Hippocampal formation (tissue), 2 donors: ENCODE measurements at regions not wholly inside any gene's neighbourhood (a gene's known extent, or its start where the extent isn't known, plus 50 kb on each side); places are given as distances from the start of the nearest gene placed in this dataset.
"Not testable (repeated sequence)": the region's sequence is repeated elsewhere in the genome, so short reads cannot be mapped to it uniquely, and the experiment has no call there.

Experiments
- DNase-seq, 2 donors: peaks; one replicate each; lab custom pipeline; 2025; lab: John Stamatoyannopoulos, UW

DNA sequence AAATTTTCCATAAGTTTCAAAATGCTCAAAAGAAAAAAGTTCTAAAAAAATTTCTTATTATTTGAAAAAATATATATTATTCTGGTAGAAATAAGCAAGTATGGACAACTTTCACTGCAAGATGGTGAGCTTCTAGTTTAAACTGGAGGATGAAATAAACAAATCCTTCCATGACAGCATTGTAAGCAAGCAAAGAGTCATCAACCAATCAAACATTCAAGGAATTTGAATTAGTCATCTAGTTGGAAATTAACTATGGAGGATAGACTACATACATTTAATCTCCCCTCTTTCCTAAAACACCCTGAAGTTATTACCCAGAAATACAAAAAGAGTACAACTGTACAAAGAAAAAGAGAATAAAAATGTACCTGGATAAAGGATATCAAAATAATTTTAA lies 51.0 kb upstream of the IRX5 start:
- no peak for DNase-seq

DNA sequence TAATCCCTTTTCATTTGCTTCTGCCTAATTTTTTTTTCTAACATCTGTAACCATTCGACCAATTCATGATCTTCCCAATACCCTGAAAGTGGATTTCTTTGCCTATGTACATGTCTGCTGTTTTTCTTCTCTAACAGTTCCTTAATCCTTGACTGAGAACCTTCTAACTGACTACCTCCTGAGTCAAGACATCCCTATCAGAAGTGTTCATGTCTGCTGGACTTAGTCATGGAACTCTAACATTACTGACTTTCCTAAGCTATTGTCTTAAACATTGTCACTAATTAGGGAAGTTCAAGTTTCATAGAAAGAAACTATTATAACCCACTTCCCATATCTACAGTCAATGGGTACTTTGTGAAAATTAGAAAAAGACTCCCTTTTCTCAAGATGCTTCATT lies 52.4 kb upstream of the IRX5 start:
- no peak for DNase-seq

DNA sequence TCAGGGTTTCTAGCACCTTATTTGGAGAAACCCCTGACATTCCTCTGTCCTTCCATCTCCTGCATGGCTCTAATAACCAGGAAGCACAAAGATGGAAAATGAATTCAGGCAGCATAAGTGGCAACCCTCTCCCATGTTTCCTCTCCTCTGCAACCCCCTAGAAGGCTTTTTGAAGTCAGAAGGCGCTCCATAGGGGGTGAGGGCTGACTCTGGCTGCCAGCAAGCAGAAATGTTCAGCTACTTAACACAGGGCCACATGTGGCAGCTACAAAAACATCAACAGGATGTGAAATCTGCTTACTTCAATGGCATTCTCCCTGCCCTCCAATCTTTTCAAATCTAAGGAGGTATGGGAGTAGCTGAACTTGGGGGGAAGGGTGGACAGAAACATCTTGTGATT lies 55.2 kb upstream of the IRX5 start:
- DNase-seq: no peak

DNA sequence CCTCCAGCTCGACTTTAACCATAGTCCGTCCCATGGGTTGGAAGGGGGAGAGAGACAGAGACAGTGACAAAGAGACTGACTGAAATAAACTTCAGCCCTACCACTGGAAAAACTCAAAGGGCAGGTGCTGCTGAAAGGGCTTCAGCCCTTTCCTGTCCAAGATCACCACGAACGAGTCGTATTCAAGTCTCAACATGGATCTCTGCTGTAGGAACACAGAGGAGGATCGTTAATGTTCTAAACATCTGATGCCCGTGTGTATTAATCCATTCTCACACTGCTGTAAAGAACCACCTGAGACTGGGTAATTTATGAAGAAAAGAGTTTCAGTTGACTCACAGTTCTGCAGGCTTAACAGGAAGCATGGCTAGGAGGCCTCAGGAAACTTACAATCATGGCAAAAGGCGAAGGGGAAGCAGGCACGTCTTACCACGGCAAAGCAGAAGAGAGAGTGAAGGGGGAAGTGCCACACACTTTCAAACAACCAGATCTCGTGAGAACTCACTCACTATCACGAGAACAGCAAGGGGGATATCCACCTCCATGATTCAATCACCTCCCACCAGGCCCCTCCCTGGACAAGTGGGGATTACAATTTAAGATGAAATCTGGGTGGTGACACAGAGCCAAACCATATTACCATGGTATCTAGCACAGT lies 56.8 kb upstream of the IRX5 start:
- not testable (repeated sequence) for DNase-seq

DNA sequence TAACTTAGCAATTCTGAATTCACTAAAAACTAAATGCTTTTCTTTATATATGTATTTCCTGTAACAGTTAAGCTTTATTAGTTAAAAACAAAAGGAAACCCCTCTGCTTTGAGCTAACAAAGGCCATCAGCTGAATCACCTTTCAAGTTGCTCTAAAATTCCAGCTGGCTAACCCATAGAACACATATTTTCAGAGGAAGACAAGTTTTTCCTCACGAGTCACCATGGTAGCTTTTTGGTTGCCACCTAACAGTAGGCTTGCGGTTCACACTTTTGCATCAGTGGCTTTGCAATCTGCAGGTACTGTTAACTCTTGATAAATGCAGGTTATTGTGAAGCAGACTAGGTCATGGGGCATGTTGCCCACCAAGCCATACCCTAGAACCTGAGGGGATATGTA lies 57.6 kb upstream of the IRX5 start:
- no peak for DNase-seq

DNA sequence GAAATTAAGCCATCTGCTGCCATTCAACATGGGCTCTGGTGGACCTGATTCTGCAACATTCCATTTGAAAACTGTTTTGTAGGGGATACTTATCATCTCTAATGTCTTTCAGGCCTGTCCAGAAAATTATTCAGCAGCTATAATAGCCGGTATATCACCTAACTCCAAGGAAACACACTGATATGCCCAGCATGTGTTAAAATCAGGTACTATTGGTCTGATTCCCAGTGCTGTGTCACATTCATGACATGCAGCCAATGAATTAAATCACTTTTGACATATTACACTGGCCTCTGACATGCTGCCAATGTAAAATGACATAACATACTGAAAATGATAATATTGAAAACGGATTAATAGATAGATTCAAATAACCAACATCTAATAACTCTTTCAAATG lies 60.5 kb upstream of the IRX5 start:
- DNase-seq: no peak

DNA sequence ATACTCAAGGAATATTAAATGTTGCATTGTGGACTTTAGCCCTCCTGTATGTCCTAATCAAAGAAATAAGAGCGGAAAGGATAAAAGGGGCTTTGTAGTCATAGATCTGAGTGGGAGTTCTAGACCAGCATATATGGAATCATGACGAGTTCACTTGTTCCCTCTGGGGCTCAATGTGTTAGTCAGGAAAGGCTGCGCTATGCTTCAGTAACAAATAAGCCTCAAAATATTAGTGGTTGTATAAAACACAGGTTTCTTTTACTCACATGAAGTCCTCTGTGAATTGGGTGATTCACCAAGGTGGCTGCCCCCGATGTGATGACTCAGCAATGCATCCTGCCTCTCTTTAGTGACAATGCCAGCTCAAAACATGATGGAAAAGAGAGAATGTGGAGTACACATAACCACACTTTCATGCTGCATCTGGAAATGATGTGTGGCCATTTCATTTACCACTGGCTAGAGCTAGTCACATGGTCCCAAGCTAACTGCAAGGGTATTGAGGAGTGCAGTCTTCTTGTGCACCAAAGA lies 63.3 kb upstream of the IRX5 start:
- DNase-seq: no peak

DNA sequence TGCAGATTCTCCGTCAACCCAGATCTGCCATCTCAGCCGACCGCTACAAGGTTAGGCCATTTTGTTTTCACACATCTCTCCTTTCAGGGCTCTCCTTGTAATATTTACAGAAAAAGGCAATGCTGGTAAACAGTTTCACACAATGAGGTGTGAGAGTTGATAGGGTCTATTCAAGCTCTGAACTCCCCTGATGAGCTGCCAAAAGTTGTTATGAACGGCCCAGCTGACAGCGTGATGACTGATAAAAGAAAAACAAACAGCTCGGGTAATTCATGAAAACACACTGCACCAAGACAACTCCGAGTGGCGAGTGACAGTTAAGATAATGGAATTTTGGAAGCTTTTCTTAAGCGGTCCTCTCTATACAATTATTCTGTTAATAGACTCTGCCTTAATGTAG lies 68.1 kb upstream of the IRX5 start:
- DNase-seq: no peak

DNA sequence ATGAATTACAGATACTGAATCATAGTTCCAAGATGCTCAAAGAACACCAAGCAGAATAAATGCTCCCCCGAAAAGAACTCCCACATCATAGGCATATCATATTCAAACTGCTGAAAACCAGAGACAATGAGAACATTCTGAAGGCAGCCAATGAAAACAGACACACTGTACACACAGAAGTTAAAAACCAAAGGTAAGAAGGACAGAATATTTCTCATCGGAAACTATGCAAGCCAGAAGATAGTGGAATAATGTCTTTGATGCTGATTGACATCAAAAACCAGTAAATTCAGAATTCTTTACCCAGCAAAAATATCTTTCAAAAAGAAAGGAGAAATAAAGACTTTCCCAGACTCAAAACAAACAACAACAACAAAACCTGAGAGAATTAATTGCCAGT lies 73.8 kb upstream of the IRX5 start:
- no peak for DNase-seq

DNA sequence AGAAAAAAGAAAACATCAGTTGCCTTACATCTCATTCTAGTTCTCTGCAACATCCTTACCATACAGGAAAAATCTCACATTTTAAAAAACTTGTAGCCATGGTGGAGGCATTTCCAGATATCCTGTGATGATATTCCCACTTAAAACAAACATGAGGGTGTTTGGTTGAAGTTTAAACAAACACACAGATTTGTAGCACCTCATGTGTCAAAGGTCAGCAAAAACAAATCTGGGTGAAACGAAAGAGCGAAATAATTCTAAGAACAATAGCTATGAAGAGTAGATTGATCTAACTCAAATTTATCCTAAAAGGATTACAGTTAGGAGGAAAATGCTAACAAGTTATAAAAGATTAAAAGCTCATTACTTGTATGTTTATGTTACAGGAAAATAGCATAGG lies 83.1 kb upstream of the IRX5 start:
- DNase-seq: no peak

DNA sequence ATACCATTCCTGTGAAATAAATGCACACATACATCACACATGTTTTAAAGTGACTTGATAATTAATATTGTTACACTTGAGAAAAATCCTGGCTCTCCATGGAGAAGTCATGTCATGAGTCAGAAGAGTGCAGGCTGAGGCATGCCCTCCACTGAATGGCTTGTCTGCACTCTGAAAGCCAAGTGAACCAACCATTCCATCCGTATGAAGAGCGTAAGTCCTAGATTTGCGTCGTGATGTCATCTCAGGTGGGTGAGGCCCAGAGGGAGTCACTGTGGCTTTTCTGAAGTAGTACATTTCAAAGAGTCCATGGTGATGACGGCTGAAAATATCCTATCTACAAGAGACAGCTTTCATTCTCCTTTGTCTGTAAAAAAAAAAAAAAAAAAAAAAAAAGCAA lies 83.5 kb upstream of the IRX5 start:
- DNase-seq: no peak

DNA sequence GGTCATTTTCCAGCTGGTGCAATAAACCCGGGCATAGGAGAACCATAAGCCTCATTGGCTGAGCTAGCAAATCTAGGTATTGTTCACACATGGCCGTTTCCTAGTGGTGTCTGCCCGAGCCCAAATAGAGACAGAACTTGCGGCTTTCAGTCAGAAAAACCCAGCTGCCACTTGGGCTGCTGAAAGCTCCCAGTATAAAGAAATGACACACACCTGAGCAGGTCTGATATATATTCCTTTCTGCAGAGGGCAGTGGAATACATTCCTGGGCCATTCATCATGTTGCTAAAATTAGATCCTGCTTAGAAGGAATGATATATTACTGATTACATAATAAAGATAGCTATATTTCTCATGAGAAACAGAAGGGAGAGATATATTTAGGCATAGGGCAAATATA lies 83.9 kb upstream of the IRX5 start:
- no peak for DNase-seq

DNA sequence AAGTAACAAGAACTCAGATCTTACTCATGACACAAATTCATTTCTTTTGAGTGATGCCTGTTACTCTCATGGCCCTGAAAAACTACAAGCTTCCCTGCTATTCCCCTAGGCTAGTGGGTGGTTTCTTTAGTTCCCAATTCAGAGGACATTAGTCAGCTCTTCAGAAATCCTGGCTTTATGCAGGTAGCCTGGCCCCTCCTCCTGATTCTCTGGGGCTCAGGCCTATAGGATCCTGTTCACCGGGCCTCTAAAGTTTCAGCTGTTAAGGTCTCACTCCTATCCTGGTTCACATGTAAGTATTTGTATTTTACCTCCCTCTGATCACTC lies 87.3 kb upstream of the IRX5 start:
- DNase-seq: no peak

DNA sequence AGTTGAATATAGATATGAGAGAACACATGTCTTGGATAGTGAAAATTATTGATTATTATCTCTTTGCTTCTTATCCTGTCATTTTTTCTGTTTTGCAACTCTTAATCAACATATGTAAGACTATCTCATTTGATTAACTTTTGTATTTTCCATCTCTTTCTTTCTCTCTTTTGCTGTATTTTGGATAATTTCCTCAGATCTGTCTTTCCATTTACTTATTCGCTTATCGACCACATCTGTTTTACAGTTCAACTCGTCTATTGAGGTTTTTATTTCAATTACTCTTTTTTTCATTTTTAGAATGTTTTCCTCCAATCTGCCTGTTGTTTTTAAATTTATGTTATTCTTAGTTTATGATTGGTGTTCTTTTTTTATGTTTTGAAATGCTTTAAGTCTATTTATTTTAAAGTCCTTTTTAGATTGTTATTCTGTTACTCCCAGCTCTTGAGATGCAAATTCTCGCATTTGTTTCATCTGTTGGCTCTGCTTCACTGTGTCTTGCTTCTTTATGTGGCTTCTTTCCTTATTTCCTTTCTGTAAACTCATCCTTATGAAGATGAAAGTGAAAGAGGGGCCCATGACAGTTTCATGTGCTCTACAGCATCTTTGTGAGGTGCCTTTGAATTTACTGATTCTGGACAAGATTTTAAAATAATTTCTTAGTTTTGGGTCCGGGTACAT lies 87.8 kb upstream of the IRX5 start:
- no peak for DNase-seq

DNA sequence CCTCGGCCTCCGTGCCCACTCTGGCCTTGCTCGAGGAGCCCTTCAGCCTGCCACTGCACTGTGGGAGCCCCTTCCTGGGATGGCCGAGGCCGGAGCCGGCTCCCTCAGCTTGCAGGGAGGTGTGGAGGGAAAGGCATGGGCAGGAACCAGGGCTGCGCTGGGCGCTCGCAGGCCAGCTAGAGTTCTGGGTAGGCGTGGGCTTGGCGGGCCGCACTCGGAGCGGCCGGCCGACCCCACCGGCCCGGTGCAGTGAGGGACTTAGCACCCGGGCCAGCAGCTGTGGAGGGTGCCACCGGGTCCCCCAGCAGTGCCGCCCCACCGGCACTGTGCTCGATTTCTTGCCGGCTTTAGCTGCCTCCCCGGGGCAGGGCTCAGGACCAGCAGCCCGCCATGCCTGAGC lies 101.0 kb upstream of the IRX5 start:
- DNase-seq: no peak

DNA sequence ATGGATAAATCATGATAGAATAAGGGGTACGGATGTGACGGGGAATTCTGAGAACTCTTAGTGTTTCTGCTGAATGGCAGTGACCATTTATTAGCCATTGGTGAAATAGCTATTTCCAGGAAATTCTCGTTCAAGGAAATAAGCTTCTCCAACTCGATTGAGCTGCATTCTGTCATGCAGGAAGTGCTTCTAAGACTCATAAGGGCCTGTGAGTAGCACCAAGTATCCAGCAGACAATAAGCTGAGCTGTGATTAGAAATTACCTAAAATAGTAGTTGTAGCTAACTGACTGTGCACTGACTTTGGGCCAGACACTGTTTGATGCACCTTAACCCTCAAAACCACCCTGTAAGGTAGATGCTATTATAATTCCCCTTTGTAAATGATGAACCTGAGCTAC lies 107.8 kb upstream of the IRX5 start:
- no peak for DNase-seq

DNA sequence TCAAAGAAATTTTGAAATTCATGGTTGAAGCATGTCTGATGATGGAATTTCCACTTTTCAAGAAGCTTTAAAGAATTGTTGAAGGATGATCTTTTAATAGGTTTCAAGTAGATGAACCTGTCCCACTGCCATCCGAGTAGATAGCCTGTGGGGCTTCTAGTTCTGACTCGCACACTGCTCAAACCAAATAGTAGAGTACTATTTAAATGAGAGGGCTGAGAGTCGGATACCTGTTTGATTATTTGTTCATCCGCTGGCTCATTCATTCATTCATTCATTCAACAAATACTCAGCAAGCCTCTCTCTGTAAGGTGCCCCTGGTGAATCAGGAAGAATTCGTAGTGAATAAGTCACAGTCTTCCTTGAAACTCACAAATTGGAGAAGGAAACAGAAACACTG lies 108.2 kb upstream of the IRX5 start:
- DNase-seq: no peak

DNA sequence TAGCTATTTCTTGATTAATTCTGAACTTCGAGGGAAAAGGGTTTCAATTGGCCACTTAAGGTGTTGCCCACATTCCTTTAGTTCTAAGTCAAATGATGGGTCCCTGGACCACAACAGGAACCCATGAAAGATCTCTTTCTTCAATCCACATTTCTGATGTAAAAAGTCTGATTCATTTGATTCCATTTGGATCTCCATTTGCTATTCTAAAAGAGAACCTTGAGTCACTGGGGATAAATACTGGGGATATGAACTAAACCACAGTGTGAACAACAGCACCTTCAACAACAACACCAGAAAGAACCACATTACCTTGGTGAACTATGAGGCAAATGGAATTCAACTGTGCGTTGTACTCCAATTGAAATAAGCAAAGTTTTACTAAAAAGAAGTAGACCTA lies 108.9 kb upstream of the IRX5 start:
- DNase-seq: no peak

DNA sequence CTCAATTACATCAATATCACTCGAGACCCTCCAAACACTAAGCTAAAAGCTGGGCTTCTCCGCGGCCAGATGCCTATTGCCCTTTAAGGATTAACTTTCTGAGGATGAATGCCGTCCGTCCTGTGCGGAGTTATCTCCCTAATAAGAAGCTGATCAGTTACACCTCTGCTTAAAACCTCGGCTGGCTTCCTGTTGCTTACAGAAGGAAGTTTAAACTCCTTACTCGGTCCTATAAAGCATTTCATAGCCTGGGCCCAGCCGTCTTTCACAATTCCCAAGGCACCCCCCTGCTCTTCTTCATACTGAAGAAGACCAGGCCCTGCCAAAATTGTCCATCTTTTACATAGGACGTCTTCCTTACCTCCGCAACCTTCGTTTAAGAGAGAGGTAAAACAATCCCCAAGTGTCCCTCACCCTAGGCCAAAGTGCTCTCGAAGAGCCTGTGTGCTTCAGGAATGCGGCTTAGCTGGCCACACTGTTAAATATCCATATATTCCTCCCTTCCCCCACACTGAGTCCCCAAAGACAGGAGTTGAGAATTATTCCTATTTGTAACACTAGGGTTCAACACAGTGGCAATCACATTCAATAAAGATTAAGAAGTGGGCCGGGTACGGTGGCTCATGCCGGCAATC lies 112.6 kb upstream of the IRX5 start:
- DNase-seq: no peak

DNA sequence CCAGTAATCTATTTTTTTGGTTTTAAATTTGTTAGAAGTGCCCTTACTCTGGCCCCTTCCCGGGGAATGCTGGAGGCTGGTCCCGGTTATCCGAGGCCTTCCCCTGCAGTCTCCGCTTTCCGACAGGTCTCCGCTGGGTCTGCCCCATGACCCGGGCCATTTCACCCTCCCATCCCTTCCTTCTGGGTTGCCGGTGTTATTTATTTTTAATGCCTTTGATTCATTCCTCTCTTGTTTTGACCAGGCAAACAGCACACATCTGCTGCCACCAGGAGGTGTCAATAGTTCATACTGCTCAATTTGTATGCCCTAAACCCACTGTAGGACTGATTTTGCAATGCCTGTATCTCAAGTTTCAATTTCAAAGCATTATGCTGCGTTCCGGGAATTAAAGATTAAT lies 113.2 kb upstream of the IRX5 start:
- DNase-seq: no peak

DNA sequence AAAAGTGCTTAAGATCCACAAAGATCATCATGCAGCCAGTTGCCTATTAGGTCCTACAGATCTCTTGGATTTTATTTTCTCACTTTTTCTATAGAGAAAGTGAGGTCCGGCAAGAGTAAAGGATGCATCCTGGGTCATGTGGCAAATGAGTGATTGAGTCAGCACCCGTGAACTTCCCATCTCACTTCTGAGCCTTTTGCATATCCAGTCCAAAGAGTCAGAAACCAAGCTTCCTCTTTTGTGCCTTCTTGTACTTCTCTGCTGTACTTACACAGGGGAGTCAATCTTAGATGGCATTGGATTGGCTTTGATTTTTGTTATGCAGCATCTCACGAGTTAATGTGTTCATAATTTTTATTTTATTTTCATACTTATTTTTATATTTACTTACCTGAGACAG lies 114.2 kb upstream of the IRX5 start:
- DNase-seq: no peak

DNA sequence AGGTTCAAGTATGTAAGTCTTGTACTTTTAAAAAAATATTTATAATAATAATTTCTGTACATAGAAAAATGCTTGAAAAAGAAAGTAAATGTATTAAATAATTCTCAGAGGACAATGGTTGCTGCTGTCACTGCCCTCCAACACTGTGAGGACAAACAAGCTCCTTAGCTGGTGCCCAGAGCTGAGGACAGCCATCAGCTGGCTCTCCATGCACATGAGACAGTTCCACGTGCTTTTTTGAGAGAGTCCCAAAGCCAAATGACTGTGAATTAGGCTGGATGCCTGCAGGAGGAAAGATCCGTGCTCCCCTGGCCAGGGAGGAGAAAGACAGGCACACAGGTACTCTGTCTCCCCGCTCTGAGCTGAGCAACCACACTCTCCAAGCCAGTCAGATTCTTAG lies 115.5 kb upstream of the IRX5 start:
- DNase-seq: no peak

DNA sequence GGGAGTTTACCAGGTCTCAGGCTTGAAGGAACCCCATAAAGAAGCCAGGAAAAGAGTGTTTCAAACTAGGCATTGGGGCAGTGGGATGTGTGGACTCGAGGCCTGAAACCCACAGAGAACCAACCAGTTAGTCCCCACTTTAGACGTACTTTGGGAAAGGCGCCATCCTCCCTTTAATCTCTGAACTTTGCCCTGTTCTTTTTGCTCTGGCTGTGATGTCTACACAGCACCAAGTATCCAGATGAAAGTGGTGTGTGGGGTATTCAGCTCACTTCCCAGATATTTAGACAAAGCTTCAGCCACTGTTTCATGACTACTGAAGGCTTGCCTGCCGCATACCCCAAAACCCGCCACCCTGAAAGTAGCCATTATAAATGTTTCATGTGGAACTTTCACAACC lies 116.9 kb upstream of the IRX5 start:
- no peak for DNase-seq

DNA sequence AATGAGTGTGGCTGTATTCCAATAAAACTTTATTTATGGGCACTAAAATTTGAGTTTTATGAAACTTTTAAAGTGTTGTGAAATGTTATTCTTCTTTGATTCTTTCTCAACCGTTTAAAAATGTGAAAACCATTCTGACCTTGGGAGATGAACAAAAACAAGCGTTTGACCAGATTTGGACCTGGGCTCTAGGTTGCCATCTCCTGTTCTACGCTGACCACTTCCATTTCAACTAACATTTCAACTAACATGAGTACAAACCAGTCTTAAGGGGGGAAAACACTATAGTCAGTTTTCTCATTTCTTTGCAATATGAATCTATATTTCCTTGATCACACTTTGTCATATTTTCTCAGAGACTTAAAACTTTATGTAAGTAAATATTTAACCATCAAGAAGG lies 118.4 kb upstream of the IRX5 start:
- no peak for DNase-seq
